Erythroblast (primary cell): ENCODE measurements at regions not wholly inside any gene's neighbourhood (a gene's known extent, or its start where the extent isn't known, plus 50 kb on each side); places are given as distances from the start of the nearest gene placed in this dataset.
"Not testable (repeated sequence)": the region's sequence is repeated elsewhere in the genome, so short reads cannot be mapped to it uniquely, and the experiment has no call there.

Experiments
- GATA1 ChIP-seq: IDR thresholded peaks from 2 replicates; pipeline ENCODE4 v1.6.1; 2011; ENCODE audit warnings: low read depth, mild to moderate bottlenecking, control low read depth, low read length, moderate library complexity
- POLR2A ChIP-seq: IDR thresholded peaks from 2 replicates; pipeline ENCODE4 v1.6.1; 2011; ENCODE audit warnings: mild to moderate bottlenecking, low read length

DNA sequence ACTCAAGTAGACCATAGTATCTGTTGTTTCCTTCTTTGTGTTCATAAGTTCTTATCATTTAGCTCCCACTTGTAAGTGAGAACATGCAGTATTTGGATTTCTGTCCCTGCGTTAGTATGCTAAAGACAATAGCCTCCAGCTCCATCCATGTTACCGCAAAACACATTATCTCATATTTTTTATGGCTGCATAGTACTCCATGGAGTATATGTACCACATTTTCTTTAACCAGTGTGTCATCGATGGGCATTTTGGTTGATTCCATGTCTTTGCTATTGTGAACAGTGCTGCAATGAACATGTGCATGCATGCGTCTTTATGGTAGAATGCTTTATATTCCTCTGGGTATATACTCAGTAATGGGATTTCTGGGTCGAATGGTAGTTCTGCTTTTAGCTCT is 148.1 kb upstream of the IRS2 start:
- not testable (repeated sequence) for TF ChIP-seq POLR2A, GATA1
